ENCODE measurements at regions not wholly inside any gene's neighbourhood (a gene's known extent, or its start where the extent isn't known, plus 50 kb on each side); places are given as distances from the start of the nearest gene placed in this dataset.

- Histone ChIP-seq H3K9me2 (ENCODE audit: insufficient read depth) (no peaks in the 10 kb centered on the region), H3K36me3 (ENCODE audit: low read depth) (no peaks in the 10 kb centered on the region), H2AFZ (no peak overlapping the region), H3K27ac (no peak overlapping the region), H3F3A (ENCODE audit: insufficient read depth) (no peaks in the 10 kb centered on the region), H3K4me3 (no peak overlapping the region), H3K79me2 (ENCODE audit: insufficient read depth) (no peaks in the 10 kb centered on the region), H3K9me3 (ENCODE audit: low read depth) (no peaks in the 10 kb centered on the region), H3K4me2 (ENCODE audit: unreplicated experiment) (no peak overlapping the region), H3K27me3 (replicated peaks; ENCODE audit: insufficient read depth) (no peaks in the 10 kb centered on the region), H3K9ac (no peak overlapping the region), H4K20me1 (ENCODE audit: insufficient read depth) (no peaks in the 10 kb centered on the region), H3K4me1 (ENCODE audit: insufficient read depth) (peaks cover 11% of the 10 kb centered on the region; the same call in 1 of the 2 replicates)
- TF ChIP-seq EZH2 (IDR thresholded peaks at IDR 0.05; ENCODE audit: insufficient read depth, poor library complexity, severe bottlenecking) (no peak), EZH2phosphoT487 (IDR thresholded peaks at IDR 0.05; ENCODE audit: insufficient read depth, low read depth) (no peak)
- peak; percentile 63 for DNase-seq
- in situ Hi-C loops (cut with MboI): no loop called here
- 61 to 69% methylated on average over 4 of the region's 4 CpGs for WGBS, 2 experiments (ENCODE audit: low coverage in 1 of 2, low lambda C conversion rate in 2 of 2, missing lambda C conversion rate in 2 of 2)
These were observed 57.4 kb upstream of the FOXC1 start for GRCh38 chr6:1552296-1552761.

GRCh38 chr6:1553562-1554083 is 56.1 kb upstream of the FOXC1 start:
- no peaks in the 10 kb centered on the region for H3F3A ChIP-seq (ENCODE audit: insufficient read depth)
- H3K4me1 ChIP-seq (ENCODE audit: insufficient read depth): peaks cover 11% of the 10 kb centered on the region; the same call in 1 of the 2 replicates
- peak overlapping the region; percentile 77; the same call in 1 of the 2 replicates for H3K4me3 ChIP-seq
- peak overlapping the region; percentile 98 for H3K4me2 ChIP-seq (ENCODE audit: unreplicated experiment)
- TF ChIP-seq EZH2phosphoT487 (IDR thresholded peaks at IDR 0.05; ENCODE audit: insufficient read depth, low read depth) (no peak), EZH2 (IDR thresholded peaks at IDR 0.05; ENCODE audit: insufficient read depth, poor library complexity, severe bottlenecking) (no peak)
- DNase-seq: peak; percentile 31
- H3K27me3 ChIP-seq (replicated peaks; ENCODE audit: insufficient read depth): no peaks in the 10 kb centered on the region
- no peak overlapping the region for H2AFZ ChIP-seq
- H3K9me3 ChIP-seq (ENCODE audit: low read depth): no peaks in the 10 kb centered on the region
- H4K20me1 ChIP-seq (ENCODE audit: insufficient read depth): no peaks in the 10 kb centered on the region
- H3K36me3 ChIP-seq (ENCODE audit: low read depth): no peaks in the 10 kb centered on the region
- H3K27ac ChIP-seq: no peak overlapping the region
- no peaks in the 10 kb centered on the region for H3K79me2 ChIP-seq (ENCODE audit: insufficient read depth)
- no peak overlapping the region for H3K9ac ChIP-seq
- H3K9me2 ChIP-seq (ENCODE audit: insufficient read depth): no peaks in the 10 kb centered on the region
- WGBS, 2 experiments (ENCODE audit: low coverage in 1 of 2, low lambda C conversion rate in 2 of 2, missing lambda C conversion rate in 2 of 2): 93 to 95% methylated on average over 9 of the region's 9 CpGs
- in situ Hi-C loops (cut with MboI): no loop called here

GRCh38 chr6:1554141-1554475 is 55.6 kb upstream of the FOXC1 start:
- no peaks in the 10 kb centered on the region for H4K20me1 ChIP-seq (ENCODE audit: insufficient read depth)
- H3K9me3 ChIP-seq (ENCODE audit: low read depth): no peaks in the 10 kb centered on the region
- H3K79me2 ChIP-seq (ENCODE audit: insufficient read depth): no peaks in the 10 kb centered on the region
- H3K27ac ChIP-seq: no peak overlapping the region; the same call in 1 of the 2 replicates
- H3K4me2 ChIP-seq (ENCODE audit: unreplicated experiment): peak overlapping the region; percentile 98
- no peak for DNase-seq
- H3F3A ChIP-seq (ENCODE audit: insufficient read depth): no peaks in the 10 kb centered on the region
- no peaks in the 10 kb centered on the region for H3K27me3 ChIP-seq (replicated peaks; ENCODE audit: insufficient read depth)
- H2AFZ ChIP-seq: peak overlapping the region; percentile 96
- peaks cover 9% of the 10 kb centered on the region; the same call in 1 of the 2 replicates for H3K4me1 ChIP-seq (ENCODE audit: insufficient read depth)
- H3K9me2 ChIP-seq (ENCODE audit: insufficient read depth): no peaks in the 10 kb centered on the region
- H3K4me3 ChIP-seq: peak overlapping the region; percentile 77
- in situ Hi-C loops (cut with MboI): no loop called here
- no peak for TF ChIP-seq EZH2phosphoT487 (IDR thresholded peaks at IDR 0.05; ENCODE audit: insufficient read depth, low read depth)
- H3K9ac ChIP-seq: peak overlapping the region; percentile 83
- no peaks in the 10 kb centered on the region for H3K36me3 ChIP-seq (ENCODE audit: low read depth)
- WGBS, 2 experiments (ENCODE audit: low coverage in 1 of 2, low lambda C conversion rate in 2 of 2, missing lambda C conversion rate in 2 of 2): 59 to 64% methylated on average over 8 of the region's 8 CpGs

GRCh38 chr6:1554476-1555310 is 55.0 kb upstream of the FOXC1 start:
- Histone ChIP-seq H3K9me2 (ENCODE audit: insufficient read depth) (no peaks in the 10 kb centered on the region), H3F3A (ENCODE audit: insufficient read depth) (no peaks in the 10 kb centered on the region), H3K27me3 (replicated peaks; ENCODE audit: insufficient read depth) (no peaks in the 10 kb centered on the region), H3K36me3 (ENCODE audit: low read depth) (no peaks in the 10 kb centered on the region), H4K20me1 (ENCODE audit: insufficient read depth) (no peaks in the 10 kb centered on the region), H2AFZ (peak overlapping the region; percentile 96), H3K79me2 (ENCODE audit: insufficient read depth) (no peaks in the 10 kb centered on the region), H3K4me1 (ENCODE audit: insufficient read depth) (peaks cover 6% of the 10 kb centered on the region; the same call in 1 of the 2 replicates), H3K9me3 (ENCODE audit: low read depth) (no peaks in the 10 kb centered on the region), H3K27ac (peak overlapping the region; percentile 42), H3K9ac (peak overlapping the region; percentile 83), H3K4me2 (ENCODE audit: unreplicated experiment) (peak overlapping the region; percentile 98), H3K4me3 (peak overlapping the region; percentile 77)
- WGBS, 2 experiments (ENCODE audit: low coverage in 1 of 2, low lambda C conversion rate in 2 of 2, missing lambda C conversion rate in 2 of 2): 3 to 5% methylated on average over 40 to 42 of the region's 46 CpGs
- DNase-seq: peak; percentile 84
- in situ Hi-C loops (cut with MboI): no loop called here
- TF ChIP-seq EZH2 (IDR thresholded peaks at IDR 0.05; ENCODE audit: insufficient read depth, poor library complexity, severe bottlenecking) (no peak), EZH2phosphoT487 (IDR thresholded peaks at IDR 0.05; ENCODE audit: insufficient read depth, low read depth) (no peak)
